ENCODE measurements at regions not wholly inside any gene's neighbourhood (a gene's known extent, or its start where the extent isn't known, plus 50 kb on each side); places are given as distances from the start of the nearest gene placed in this dataset.
A peak's percentile ranks its signal among the peaks of the same experiment; 100 is the strongest.

GRCh38 chr22:47994045-47994444 lies 1231.6 kb downstream of the TBC1D22A start:
- no peaks in the 10 kb centered on the region for H3K36me3 ChIP-seq (replicated peaks; ENCODE audit: insufficient read depth, low read length)
- H3K27me3 ChIP-seq (replicated peaks; ENCODE audit: insufficient read depth, low read length) = no peaks in the 10 kb centered on the region
- no peak for DNase-seq
- no peak for TF ChIP-seq EZH2phosphoT487 (IDR thresholded peaks at IDR 0.05; ENCODE audit: low read length)
- TF ChIP-seq CTCF (IDR thresholded peaks at IDR 0.05; ENCODE audit: low read length) = no peak
- no peak for TF ChIP-seq EZH2 (optimal IDR thresholded peaks at IDR 0.05; ENCODE audit: low read depth, low read length)
- H3K27ac ChIP-seq (ENCODE audit: low read length) = no peak overlapping the region
- H3F3A ChIP-seq (ENCODE audit: insufficient read depth, low read length) = peaks cover 23% of the 10 kb centered on the region
- H3K9ac ChIP-seq (ENCODE audit: low read length) = no peak overlapping the region
- no peak overlapping the region for H3K4me2 ChIP-seq (ENCODE audit: low read depth, low read length)
- no peaks in the 10 kb centered on the region for H3K79me2 ChIP-seq (ENCODE audit: low read length)
- H4K20me1 ChIP-seq (ENCODE audit: insufficient read depth, low read length) = no peaks in the 10 kb centered on the region
- no peaks in the 10 kb centered on the region for H3K9me3 ChIP-seq (replicated peaks; ENCODE audit: insufficient read depth, low read length)
- peaks cover 50% of the 10 kb centered on the region for H3K4me1 ChIP-seq (ENCODE audit: low read length)
- no peak overlapping the region for H3K4me3 ChIP-seq (ENCODE audit: low read length)
- no peak overlapping the region for H2AFZ ChIP-seq (ENCODE audit: low read length)
- H3K9me2 ChIP-seq (replicated peaks; ENCODE audit: insufficient read depth, low read length) = no peaks in the 10 kb centered on the region

- H3K4me1 ChIP-seq (ENCODE audit: low read length) = peaks cover 38% of the 10 kb centered on the region
- no peaks in the 10 kb centered on the region for H4K20me1 ChIP-seq (ENCODE audit: insufficient read depth, low read length)
- no peak for DNase-seq
- no peaks in the 10 kb centered on the region for H3K9me3 ChIP-seq (replicated peaks; ENCODE audit: insufficient read depth, low read length)
- no peaks in the 10 kb centered on the region for H3K79me2 ChIP-seq (ENCODE audit: low read length)
- no peaks in the 10 kb centered on the region for H3K36me3 ChIP-seq (replicated peaks; ENCODE audit: insufficient read depth, low read length)
- TF ChIP-seq EZH2phosphoT487 (IDR thresholded peaks at IDR 0.05; ENCODE audit: low read length) (no peak), EZH2 (optimal IDR thresholded peaks at IDR 0.05; ENCODE audit: low read depth, low read length) (no peak), CTCF (IDR thresholded peaks at IDR 0.05; ENCODE audit: low read length) (no peak)
- no peak overlapping the region for H3K9ac ChIP-seq (ENCODE audit: low read length)
- H3K4me3 ChIP-seq (ENCODE audit: low read length) = no peak overlapping the region
- no peak overlapping the region for H3K27ac ChIP-seq (ENCODE audit: low read length)
- H2AFZ ChIP-seq (ENCODE audit: low read length) = no peak overlapping the region
- H3F3A ChIP-seq (ENCODE audit: insufficient read depth, low read length) = peaks cover 4% of the 10 kb centered on the region
- H3K27me3 ChIP-seq (replicated peaks; ENCODE audit: insufficient read depth, low read length) = no peaks in the 10 kb centered on the region
- no peaks in the 10 kb centered on the region for H3K9me2 ChIP-seq (replicated peaks; ENCODE audit: insufficient read depth, low read length)
- H3K4me2 ChIP-seq (ENCODE audit: low read depth, low read length) = no peak overlapping the region
Observed at GRCh38 chr22:47990481-47990880, 1228.0 kb downstream of the TBC1D22A start.

- Histone ChIP-seq H3F3A (ENCODE audit: insufficient read depth, low read length) (no peaks in the 10 kb centered on the region), H3K9me3 (replicated peaks; ENCODE audit: insufficient read depth, low read length) (no peaks in the 10 kb centered on the region), H3K9ac (ENCODE audit: low read length) (no peak overlapping the region), H4K20me1 (ENCODE audit: insufficient read depth, low read length) (no peaks in the 10 kb centered on the region), H2AFZ (ENCODE audit: low read length) (no peak overlapping the region), H3K4me1 (ENCODE audit: low read length) (peaks cover 19% of the 10 kb centered on the region), H3K79me2 (ENCODE audit: low read length) (no peaks in the 10 kb centered on the region), H3K36me3 (replicated peaks; ENCODE audit: insufficient read depth, low read length) (no peaks in the 10 kb centered on the region), H3K9me2 (replicated peaks; ENCODE audit: insufficient read depth, low read length) (no peaks in the 10 kb centered on the region), H3K27ac (ENCODE audit: low read length) (no peak overlapping the region), H3K27me3 (replicated peaks; ENCODE audit: insufficient read depth, low read length) (no peaks in the 10 kb centered on the region), H3K4me3 (ENCODE audit: low read length) (no peak overlapping the region), H3K4me2 (ENCODE audit: low read depth, low read length) (no peak overlapping the region)
- DNase-seq = peak; percentile 36
- TF ChIP-seq CTCF (IDR thresholded peaks at IDR 0.05; ENCODE audit: low read length) = no peak
- no peak for TF ChIP-seq EZH2phosphoT487 (IDR thresholded peaks at IDR 0.05; ENCODE audit: low read length)
- no peak for TF ChIP-seq EZH2 (optimal IDR thresholded peaks at IDR 0.05; ENCODE audit: low read depth, low read length)
Observed at GRCh38 chr22:47987885-47988515, 1225.5 kb downstream of the TBC1D22A start.

All from MM.1S (cell line).